ENCODE measurements at regions not wholly inside any gene's neighbourhood (a gene's known extent, or its start where the extent isn't known, plus 50 kb on each side); places are given as distances from the start of the nearest gene placed in this dataset.

- TF ChIP-seq POLR2A (IDR thresholded peaks at IDR 0.05) (no peak), CTCF (IDR thresholded peaks at IDR 0.05) (no peak), POLR2AphosphoS5 (IDR thresholded peaks at IDR 0.05) (no peak)
Measured at GRCh38 chr16:59463776-59464175, 729.7 kb upstream of the GOT2 start.
